Medulla oblongata (tissue), 1 donor: ENCODE measurements at regions not wholly inside any gene's neighbourhood (a gene's known extent, or its start where the extent isn't known, plus 50 kb on each side); places are given as distances from the start of the nearest gene placed in this dataset.
"Not testable (repeated sequence)": the region's sequence is repeated elsewhere in the genome, so short reads cannot be mapped to it uniquely, and the experiment has no call there.

Experiments
- DNase-seq: peaks from one replicate; pipeline ENCODE4 v3.0.0-alpha.2; 2015; ENCODE audit errors: extremely low spot score

DNA sequence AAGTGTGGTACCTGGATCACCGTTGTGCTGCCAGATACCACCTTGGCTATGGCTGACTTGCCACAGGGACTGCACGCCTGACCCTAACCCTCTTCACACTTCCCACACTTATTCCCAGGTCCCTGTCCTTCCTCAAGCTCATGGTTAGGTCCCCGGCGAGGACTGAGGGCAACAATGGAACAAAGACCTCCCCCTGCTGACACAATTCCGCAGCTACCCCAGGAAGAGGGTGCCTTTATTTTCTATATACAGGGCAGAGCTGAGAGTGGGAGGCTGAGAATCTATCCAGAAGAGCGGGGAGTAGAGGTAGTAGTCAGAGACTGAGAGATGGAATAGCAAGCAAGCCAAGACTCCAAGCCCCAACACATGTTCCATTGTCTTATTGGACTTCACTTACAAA lies 118.1 kb upstream of the SEM1 start:
- DNase-seq: no peak

DNA sequence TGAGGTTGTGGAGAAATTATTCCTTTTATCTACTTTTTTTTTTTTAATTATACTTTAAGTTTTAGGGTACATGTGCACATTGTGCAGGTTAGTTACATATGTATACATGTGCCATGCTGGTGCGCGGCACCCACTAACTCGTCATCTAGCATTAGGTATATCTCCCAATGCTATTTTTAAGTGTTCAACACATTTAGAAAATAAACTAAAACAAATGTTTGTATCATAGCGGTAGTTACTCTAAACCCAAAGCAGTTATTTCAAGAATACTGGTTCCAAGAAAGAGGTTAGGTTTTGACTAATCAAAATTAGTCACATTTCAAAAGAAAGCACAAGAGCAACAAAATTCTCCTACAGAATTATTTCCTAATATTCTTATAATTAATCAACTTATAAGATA lies 119.5 kb upstream of the SEM1 start:
- not testable (repeated sequence) for DNase-seq

DNA sequence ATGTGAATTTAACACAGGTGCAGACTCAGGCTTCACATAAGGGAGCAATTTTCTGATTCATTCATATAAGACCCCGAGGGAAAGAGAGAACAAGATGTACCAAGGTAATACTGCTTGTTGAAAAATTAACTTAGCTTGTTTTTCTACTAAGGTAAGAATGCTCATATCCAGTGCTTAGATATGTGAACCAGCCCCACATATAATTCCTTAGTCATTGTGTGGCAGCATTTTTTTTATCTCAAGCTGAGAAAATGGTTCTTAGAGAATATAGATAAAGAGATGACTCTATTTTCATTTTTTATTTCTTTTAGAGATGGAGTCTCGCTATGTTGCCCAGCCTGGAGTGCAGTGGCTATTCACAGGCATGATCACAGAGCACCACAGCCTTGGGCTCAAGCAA lies 121.8 kb upstream of the SEM1 start:
- DNase-seq: no peak

DNA sequence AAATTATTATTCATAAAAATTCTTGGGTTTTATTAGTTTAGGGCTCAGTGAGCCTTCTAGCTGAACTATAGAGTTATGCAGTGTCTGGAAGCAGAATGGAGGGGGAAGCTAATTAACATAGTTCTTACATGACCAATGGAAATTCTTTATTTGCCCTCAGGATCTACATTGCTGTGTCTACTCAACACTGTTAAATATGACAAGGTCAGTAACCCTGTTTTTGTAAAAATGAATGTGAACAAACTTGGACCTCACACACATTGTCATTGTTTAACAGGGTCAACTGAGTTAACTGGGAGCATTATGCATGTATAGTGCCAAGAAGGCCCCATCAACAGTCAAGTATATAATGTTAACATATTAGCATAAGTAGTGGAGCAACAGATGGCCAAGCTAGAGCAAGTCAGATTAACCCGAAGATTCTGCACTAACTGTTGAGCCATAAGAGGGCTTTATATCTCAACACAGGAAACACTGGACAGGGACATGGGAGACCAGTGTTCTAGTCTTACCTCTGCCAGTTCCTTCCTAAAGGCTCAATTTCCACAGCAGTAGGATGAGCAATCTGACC lies 122.5 kb upstream of the SEM1 start:
- DNase-seq: no peak

DNA sequence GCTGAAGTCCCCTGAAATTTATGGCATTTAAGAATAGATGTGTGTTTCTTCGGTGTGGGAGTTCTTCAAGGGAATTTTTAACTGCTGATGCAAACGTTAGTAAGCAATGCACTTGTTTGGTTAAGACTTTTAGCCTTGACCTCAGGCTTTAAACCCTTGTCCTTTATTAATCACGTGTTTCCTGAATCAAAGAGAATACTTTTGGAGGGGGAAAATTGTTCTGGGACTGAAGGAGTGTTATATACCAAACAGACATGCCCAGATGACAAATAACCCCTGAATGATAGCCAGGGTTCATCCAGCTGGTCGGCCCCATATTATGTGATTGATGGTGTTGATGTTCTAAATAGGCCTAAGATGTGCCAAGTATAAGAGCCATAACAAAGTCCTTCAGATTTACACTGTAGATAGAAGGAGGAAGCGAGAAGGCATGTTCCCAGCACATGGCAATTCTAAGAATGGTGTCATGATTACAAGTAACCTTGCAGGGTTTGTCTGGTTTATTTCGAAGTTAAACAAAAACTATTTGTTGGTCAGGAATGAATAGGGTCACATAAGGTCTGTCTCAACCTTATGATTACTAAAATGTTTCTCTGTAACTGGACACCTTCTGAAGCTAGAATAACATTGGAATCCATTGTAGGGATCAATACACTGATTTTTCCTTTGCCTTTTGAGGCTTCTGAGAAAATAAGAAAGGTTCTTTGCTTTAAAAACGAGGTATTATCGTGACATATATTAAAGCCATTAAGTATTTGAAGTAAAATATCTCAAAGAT lies 124.2 kb upstream of the SEM1 start:
- no peak for DNase-seq

DNA sequence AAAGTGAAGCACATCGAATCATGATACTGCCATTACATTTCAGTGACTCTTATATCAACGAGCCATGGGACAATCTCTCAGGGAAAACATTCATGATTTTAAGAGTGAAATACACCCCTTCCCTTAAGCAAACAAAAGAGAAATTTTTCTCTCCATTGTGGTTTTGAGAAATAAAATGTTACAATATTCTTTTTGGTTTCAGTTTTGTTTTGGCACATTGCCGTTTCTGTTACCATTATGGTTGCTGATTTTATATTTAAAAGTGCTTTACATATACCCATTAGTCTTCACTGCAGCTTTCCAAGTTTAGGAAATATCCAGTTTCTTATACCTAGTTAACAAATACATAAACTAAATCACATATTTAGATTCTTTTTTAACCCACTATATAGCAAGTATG lies 126.8 kb upstream of the SEM1 start:
- no peak for DNase-seq

DNA sequence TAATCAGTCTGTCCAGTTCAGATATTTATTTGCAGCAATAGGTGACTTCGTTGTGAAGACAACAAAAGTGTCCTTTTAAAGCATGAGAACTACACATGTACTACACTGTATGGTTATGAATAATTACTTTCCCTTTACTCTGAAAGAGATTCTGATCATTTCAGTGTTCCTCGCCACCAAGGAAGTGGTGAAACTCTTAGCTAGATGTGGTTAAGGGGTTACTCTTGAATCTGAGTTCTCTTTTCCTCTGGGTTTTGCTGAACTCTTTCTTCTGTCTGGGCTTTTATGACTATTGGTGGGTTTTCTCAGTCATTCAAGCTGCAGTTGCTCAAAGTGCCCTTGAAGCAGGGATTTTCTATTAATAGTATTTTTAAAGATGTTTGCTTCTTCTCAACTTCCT lies 127.9 kb upstream of the SEM1 start:
- DNase-seq: no peak

DNA sequence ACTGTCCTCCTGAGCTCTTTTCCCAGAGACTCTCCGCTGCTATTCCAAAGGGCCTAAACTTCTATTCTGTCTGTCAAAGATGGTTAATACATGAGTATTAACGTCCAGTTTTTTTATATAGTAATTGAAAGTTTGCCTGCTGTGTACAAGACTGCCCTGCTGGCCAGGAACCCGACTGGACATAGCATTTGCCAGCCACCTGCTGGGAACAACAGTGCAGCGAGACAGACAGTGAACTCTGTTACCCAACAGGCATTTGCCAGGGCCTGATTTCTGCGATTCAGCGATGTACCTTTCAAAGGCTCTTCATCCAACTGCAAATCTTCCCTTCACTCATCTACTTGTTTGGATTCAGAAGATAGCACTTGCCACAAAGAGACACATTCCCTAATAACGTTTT lies 128.8 kb upstream of the SEM1 start:
- DNase-seq: no peak

DNA sequence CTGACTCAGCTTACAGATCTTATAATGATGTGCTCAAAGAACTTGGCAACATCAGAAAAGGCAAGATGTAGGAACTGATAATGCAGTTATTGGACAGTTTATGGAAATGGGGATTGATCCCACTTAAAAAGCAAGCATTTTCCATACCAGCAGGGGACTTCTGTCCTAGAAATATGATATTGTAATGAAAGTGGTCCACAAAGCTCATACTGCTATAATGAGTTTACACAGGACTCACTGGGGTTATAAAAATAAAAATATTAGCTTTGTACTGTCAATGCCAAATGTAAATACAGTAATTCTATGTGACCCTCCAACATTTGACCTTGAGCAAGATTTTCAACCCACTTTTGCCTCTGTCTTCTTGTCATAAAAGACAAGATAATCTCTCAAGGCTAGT lies 145.5 kb upstream of the SEM1 start:
- no peak for DNase-seq

DNA sequence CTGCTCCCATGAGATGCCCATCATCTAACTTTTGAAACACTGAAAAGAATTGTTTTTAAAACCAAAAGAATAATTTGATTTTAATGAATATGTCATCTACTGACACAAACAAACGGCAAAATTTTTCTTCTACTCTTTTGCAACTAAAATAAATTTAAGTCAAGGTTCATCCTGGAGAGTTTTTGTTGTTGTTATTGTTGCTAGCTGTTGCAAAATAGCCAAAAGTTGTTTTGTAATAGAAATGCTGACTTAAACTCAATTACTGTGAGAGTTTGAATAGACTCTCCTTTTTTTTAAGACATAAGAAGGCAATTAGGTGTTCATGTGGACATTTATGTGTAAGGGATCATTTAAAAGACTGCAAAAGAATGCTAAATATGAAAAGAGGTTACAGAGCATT lies 146.0 kb upstream of the SEM1 start:
- no peak for DNase-seq

DNA sequence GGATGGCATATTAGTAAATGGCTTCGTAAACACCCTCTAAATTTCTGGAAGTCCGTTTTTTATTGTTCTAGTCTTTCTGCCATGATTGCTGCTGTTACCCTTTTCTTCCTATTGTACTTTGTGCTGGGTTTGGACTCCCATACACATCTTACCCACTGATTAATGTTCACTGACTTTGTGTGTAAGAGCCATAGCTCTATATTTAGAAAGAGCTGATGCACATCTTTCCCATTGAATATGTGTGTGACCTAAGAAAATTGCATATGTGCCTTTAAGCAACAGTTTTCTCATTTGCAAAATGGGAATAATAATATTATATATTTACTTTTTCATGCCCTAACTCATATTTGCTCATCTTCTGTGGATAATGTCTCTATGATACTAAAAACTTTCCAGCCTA lies 135.8 kb upstream of the DLX6 start:
- no peak for DNase-seq

DNA sequence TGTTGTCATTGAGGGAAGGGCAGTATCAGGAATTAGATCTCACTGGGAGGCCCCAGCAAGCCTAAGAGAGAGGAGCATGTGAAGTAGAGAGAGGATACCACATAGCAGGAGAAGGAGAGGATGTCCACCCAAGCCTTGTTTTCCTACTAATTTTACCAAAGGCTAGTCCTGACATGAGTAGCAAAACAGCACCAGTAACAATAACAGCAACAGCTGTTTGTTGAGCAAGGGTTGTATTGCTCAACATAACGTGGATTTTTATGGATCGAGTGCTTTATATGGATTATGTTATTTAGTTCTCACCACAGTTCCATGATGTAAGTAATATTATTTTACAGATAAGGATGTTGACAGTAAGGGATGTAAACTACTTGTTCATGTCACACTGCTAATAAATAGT lies 135.2 kb upstream of the DLX6 start:
- no peak for DNase-seq

DNA sequence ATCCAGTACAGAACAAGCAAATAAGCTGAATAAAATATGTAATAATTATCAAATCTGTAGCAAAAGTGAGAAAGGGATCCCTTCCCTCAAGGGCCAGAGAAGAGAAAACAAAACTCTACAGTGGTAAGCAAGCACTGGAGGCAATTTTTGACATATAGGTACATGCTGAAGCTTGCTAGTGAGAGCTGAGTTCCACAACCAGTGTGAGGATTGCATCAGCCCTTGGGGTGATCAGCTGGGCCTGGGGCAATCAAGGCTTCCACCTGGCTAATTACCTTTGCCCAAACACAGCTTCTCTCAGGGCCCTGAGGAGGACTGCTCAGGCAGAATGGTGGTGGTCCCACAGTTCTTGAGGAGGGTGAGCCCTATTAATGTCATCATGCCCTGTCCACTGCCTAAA lies 134.4 kb upstream of the DLX6 start:
- no peak for DNase-seq

DNA sequence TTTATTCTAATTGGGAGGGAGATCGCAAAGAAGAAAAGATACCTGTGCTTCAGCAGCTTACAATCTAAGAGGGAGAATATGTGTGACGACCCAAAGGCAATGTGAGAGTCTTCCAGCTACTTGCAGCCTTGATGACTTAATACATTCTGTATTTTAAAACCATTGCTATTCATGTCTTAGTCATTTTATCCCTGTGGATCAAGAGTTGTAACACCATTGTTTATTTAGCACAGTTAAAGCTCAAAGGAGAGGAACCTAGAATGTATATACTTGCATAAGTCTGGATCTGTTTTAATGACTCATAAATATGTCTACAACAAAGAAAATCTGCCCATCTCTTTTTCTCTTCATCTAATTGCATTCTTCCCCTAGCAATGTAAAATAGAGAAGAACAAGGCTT lies 117.9 kb upstream of the DLX6 start:
- DNase-seq: no peak

DNA sequence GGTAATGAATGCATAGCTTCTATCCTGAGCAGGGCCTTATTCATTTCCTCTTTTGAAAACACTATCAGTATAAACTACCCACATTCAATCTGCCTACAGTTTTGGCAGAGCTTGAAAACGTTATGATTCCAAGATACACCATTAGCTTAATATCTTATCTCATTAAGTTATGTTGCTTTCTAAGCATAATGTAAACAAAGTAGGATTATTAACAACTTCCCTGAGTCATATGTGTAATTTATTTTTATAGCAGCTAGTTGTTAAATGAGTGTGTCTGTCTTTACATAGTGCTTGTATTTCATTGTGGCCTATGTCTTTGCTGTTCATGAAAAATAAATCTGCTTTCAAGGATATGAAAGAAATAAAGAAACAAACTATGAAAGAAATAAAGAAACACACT lies 106.2 kb upstream of the DLX6 start:
- no peak for DNase-seq

DNA sequence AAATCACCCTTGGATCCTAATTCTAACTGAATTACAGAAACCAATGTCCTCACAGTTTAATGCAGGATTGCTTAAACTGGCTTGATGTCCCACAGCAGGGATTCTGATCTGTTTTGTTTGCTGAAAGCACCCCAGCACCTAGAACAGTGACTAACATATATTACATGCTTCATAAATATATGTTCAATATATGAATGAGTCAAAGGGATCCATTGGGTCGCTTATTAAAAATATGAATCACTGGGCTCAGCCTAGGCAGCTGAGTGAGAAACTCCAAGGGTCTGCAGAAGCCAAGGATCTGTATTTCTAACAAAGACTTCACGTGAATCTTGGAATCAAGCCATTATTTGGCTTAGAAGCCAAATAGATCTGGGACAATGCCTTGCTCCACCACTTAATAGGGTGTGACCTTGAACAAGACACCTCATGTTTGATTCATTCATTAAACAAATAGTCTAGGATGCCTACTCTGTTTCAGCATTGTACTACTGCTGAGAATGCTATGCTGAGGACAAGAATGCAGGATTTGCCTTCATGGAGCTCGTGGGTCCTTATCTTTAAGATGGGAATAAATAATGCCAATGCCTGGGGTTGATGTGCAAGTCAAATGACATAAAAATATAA lies 103.4 kb upstream of the DLX6 start:
- DNase-seq: no peak

DNA sequence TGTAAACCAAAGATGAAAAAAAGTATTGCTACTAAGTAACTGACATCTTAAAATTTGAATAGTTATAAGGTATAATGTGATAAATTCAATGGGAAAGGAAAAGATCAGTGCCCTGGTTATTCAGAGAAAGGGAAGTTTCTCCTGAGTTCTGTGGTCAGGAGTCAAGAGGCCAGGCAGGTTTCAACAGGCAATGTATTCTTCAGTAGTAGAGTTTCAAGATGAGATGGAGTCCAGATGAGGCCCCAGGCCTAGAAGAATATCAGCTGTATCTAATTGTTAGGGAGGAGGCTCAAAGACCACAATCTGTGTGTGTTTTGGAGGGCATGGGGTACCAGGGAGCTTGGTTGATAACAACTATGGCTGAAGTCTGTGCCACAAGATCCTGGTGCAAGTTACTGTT lies 101.4 kb upstream of the DLX6 start:
- no peak for DNase-seq

DNA sequence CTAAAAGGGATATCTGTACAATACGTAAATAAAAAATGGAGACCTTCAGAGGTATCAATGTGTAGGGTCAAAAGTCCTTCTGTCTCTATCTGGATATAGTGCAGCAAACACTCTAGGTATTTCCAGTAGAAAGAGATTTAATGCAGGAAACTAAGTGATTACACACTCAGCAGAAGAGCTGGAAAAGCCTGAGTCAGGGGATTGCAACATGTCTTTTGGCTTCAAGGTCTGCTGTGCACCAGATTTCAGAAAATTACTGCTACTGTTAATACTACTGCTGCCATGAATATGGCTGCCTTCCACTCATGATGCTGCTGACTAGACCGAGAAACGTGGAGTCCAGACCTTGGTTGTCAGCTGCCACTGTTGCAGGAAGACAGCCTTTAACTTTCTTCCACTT lies 94.9 kb upstream of the DLX6 start:
- DNase-seq: no peak

DNA sequence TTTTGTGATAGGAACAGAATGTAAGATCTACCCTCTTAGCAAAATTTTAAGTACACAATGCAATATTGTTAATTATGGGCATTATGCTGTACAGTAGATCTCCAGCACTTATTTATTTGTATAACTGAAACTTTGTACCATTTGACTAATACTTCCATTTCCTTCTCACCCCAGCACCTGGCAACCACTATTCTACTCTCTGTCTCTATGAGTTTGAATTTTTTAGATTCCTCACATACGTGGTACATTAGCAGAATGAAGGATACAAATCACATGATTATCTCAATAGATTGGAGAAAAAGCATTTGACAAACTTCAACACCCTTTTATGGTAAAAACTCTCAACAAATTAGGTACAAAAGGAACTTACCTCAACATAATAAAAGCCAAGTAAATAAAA lies 90.3 kb upstream of the DLX6 start:
- DNase-seq: no peak

DNA sequence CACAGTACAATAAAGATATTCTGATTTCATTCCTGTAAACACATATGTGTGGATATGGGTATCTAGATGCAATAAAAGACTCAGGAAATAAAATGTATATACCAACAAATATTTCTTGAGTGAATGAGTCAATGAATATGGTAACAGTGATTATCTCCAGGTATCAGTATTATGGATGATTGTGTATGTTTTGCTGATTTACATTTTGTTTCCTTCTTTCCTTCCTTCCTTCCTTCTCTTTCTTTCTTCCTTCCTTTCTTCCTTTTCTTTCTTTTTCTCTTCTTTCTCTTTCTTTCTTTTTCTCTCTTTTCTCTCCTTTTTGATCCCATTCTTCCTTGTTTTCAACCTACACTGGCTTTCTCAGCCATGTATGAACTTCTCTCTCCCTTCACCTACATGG lies 85.3 kb upstream of the DLX6 start:
- DNase-seq: no peak

DNA sequence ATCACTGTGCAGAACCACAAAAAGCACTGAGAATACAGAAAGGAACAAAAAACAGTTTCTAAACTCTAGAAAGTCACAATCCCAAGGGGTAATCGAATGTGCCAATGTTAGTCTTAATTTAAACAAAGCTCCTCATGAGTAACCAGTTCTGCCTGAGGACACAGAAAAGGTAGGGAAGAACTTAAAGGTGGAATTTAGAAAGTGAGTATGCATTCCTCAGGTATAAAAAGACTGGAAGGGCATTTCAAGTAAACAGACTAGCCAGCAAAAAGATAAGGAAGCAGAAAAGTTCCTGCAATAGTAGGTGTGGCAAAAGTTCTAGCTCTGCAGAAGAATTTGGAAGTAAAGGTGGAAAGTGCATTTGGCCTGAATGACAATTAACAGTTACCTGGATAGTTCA lies 84.6 kb upstream of the DLX6 start:
- DNase-seq: no peak

DNA sequence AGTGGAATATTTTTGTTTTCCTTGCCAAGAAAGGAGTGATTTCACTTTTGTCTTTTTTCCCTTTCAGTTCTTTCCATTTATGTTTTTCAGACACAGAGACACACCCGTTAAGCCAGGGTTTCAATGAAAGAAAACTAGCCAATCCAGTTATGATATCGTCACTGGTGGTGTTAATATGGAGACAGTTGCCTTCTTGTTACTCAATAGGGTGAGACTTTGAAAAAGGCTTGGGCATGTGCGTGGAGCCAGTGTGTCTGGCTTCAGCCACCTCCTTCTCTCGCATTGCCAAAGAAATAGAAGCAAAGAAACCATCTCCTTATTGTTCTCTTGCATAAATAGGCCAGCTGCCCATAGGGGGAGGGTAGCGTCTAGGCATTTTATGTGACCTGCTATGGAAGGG lies 84.1 kb upstream of the DLX6 start:
- no peak for DNase-seq

DNA sequence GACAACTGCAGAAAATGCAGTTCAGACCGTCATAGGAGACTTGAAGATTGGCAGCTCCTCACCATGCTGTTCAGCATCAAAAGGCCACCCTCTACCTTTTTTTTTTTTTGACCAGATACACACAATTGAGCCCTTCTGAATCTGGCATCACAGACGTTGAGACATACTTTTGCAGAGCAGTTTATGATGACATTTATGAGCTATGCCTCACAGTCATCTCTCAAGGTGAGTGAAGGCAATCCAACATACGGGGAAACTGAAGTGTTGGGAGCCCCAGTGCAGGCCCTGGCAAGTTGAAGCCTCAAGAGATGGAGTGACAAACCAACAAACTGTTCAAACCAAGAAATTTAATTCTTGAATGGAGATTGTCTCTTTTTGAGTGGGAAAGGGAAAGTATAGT lies 83.6 kb upstream of the DLX6 start:
- no peak for DNase-seq

DNA sequence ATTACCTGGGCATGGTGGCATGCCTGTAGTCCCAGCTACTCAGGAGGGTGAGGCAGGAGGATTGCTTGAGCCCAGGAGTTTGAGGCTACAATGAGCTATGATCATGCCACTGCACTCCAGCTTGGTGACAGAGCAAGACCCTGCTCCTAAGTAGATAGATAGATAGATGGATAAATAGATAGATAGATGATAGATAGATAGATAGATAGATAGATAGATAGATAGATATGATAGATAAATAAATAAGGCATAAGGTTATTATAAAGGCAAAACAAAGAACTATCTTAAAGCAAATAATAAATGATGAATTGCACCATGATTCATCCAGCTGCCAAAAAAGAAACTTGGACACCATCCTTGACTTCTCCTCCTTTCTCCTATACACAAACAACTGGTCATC lies 82.0 kb upstream of the DLX6 start:
- not testable (repeated sequence) for DNase-seq
